ENCODE measurements at regions not wholly inside any gene's neighbourhood (a gene's known extent, or its start where the extent isn't known, plus 50 kb on each side); places are given as distances from the start of the nearest gene placed in this dataset.
"Not testable (repeated sequence)": the region's sequence is repeated elsewhere in the genome, so short reads cannot be mapped to it uniquely, and the experiment has no call there.

DNA sequence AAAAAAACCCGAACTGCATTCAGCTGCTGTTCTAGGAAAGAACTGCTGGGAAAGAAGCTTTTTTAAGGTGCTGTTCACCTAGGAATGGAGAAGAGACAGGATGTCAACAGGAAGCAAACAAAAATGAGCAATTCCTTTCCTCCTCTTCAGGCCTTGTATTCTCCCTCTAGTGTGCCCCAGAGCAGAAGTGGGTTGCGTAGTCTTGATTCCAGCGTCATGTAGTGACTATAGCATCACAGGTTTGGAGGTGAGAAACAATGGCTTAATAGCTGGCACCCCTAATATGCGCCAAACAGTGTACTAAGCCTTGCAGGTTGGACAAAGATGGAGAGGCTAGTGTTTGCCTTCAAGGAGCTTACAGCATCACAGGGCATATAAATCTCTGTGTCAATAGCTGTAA, 146.3 kb upstream of the LCORL start:
- no peak for DNase-seq

GRCh38 chr4:18166925-18167324, 145.4 kb upstream of the LCORL start:
- no peak for DNase-seq

- no peak for DNase-seq
These were observed 140.9 kb upstream of the LCORL start for GRCh38 chr4:18162453-18162852.

- DNase-seq, result not testable (repeated sequence)
These were observed 137.8 kb upstream of the LCORL start for GRCh38 chr4:18159117-18159912.

GRCh38 chr4:18155067-18156041, 133.8 kb upstream of the LCORL start:
- DNase-seq, result no peak

DNA sequence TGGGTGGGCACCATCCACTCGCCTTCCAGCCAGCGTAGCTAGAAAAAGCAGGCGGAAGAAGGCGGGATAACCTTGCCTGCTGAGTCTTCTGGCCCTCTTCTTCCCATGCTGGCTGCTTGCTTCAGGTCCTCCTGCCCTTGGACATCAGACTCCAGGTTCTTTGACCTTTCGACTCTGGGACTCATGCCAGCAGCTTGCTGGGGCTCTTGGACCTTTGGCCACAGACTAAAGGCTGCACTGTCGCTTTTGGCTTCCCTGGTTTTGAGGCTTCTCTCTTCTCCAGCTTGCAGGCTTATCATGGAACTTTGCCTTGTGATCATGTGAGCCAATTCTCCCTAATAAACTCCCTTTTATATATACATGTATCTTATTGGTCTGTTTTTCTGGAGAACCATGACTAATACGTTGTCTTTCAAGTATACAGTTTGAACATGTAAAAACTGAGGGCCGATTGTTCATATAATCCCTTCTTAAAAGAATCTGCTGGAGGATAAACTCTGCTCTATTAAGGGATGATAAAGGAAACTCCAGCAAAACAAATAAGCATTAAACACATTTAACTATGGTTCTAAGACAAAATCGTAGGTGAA, 116.6 kb upstream of the LCORL start:
- no peak for DNase-seq

DNA sequence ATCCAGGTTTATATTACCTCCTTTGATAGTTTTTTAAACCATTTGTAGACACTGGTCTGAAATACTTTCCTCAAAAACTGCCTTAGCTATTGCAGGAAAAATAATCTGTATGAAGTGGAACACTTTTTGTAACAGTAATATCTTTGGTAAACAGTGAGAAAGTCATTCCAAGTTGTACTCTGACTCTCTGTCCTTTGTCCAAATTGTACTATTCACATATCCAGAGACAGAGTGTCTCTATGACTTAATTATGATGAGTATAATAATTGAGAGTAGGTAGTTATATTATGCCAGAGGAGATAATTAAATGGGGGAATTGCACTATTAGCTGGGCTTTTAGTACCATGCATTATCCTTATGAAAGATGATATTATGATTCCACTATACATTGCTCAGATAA, 112.6 kb upstream of the LCORL start:
- DNase-seq, result no peak

- no peak for DNase-seq
These were observed 108.7 kb upstream of the LCORL start for GRCh38 chr4:18130256-18130655.

- DNase-seq, result no peak
These were observed 106.7 kb upstream of the LCORL start for GRCh38 chr4:18128241-18128640.

DNA sequence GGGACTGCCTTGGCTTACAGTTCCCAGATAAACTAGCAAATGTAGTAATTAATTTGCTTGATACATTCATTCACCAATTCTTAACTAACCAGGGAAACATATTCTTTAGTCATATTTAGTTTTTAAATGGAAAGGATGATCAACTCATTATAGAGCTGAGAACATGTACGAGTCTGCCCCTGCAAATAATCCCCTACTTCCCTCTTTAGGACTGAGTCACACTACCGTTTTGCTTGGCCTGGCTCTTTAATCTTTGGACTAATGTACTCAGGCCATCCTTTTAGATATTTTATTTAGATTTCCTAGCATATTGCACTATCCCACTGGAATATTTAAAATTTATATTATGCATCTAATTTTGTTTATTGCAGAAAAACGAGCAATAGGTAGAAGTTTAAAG, 105.5 kb upstream of the LCORL start:
- DNase-seq, result no peak

DNA sequence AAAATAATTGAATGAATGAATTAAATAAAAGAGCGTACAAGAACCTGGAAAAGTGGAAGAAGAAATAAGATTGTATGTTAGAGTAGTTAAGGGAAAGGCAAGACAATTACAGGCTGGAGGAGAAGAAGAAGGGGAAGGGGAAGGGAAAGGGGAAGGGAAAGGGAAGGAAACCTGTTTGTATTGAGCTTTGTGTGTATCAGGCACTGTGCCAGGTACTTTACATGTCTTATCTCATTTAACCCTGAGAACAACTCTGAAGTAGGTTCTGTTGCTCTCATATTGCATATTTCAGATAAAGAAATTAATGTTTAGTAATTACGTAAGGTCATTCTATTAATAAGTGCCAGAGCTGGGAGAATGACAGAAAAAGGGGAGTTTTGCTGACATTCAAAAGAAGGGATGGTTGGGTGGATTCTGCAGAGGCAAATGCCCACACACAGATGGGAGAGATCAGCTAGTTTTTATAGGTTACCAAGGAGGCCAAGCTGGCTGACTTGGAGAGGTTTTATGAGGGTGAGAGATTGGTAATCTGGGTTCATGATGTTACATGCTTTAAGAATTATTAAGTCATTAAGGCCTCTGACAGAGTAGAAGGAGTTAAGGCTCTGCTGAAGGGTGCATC, 92.3 kb upstream of the LCORL start:
- DNase-seq, result no peak

- DNase-seq, result no peak
These were observed 89.5 kb upstream of the LCORL start for GRCh38 chr4:18111081-18111480.

- DNase-seq, result no peak
These were observed 88.5 kb upstream of the LCORL start for GRCh38 chr4:18110099-18110498.

GRCh38 chr4:18109676-18110075, 88.1 kb upstream of the LCORL start:
- DNase-seq, result no peak

DNA sequence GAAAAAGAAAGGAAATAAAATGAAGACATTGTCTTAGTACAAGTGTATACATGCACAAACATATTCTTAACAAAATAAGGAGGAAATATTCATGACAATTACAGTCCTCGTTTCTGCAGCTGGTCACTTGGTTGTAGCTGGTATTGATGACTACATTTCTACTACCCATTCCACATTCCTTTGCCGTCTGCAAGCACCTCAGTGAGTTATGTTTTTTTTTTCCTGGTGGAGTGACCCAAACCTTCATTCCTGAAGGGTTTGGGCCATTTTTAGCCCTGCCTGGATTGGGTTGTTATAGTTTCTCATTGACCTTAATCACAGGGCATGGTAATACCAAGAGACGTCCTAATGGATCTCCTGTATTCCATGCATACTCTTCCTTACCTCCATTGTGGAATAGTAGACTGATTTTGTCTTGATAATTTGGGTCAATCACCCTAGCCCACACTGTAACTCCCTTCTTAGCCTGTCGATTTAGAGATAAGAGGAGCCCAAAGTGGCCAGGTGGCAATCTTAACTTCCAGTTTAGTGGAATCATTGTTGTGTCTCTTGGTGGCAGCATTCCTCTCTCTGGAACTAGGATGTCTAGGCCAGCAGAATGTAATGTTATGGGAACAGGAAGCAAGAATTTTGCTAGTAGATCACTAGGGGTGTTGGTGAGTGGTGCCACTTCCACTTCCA, 86.4 kb upstream of the LCORL start:
- not testable (repeated sequence) for DNase-seq

- no peak for DNase-seq
These were observed 85.1 kb upstream of the LCORL start for GRCh38 chr4:18106620-18107019.

DNA sequence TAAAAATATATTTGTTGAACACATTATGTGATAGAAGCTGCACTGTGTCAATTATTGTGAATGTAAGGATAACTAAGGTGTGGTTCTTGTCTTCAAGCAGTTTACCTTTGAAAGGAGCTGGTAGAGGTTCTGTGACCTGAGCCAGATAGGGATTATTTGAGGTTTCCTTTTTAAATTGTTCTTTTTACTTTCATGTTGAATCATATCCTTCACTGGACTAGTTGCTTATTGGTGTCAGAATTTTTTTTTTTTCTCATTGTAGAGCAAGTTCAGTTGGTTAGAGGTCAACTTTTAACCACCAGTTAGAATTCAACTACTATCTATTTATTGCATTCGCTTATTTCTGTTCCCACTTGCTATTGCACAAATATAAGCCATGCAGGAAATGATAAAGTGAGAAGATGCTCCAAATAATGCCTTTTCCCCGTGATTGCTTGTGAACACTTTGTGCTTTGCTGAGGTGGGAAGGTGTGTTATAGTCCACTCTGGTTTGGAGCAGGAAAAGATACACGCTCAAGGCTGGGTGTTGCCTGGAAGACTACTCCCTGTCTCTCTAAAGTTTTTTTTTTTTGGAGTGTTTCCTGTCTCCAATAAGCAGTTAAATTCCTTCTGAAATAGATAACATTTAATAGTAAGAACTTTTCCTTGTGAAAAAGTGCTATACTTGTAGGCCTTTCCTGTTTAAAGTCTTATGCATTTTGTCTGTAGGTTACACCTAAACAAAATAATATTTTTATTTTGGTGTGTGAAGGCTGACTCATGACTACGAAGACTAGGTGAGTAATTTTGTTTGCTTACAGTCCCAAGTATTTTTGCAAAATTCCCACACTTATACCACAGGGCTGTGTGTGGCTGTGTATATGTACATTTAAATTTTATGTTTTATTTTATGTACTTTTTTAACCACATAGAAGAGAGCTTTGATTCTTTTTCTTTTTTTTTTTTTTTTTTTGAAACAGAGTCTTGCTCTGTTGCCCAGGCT, 83.8 kb upstream of the LCORL start:
- DNase-seq, result no peak

DNA sequence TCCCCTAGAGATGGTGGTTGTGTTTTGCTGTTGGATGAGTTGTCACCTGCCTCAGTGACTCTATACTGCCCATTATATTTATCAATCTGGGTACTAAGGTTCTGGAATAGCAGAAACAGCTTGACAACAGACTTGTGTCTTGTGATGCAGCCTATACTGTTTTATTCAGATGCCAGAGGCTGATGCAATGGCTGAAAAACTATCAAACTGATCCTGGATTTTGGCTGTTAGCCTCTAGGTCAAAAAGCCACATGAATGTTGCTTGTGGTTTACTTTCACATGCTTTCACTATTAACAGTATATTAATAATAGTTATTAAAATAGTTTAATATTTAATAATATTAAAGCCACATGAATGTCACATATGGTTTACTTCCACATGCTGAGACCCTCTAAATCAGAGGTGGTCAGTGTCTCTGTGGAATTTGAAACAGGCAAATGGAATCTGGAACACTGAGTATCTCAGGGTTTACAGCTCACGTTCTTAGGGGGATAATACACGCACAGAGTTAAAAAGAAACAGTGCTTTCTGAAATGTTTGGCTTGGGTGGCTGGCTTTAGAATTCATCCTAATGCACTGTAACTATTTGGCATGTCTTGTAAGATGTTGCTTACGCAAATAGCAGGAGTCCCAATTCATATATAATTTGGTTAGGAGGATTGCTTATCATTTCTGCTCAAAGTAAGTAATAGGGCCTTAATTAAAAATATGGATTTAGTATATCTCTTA, 82.5 kb upstream of the LCORL start:
- no peak for DNase-seq

GRCh38 chr4:18100657-18101056, 79.1 kb upstream of the LCORL start:
- no peak for DNase-seq

GRCh38 chr4:18090447-18090846, 68.9 kb upstream of the LCORL start:
- not testable (repeated sequence) for DNase-seq

GRCh38 chr4:18082236-18082635, 60.7 kb upstream of the LCORL start:
- DNase-seq, result no peak
